ENCODE measurements at regions not wholly inside any gene's neighbourhood (a gene's known extent, or its start where the extent isn't known, plus 50 kb on each side); places are given as distances from the start of the nearest gene placed in this dataset.

DNA sequence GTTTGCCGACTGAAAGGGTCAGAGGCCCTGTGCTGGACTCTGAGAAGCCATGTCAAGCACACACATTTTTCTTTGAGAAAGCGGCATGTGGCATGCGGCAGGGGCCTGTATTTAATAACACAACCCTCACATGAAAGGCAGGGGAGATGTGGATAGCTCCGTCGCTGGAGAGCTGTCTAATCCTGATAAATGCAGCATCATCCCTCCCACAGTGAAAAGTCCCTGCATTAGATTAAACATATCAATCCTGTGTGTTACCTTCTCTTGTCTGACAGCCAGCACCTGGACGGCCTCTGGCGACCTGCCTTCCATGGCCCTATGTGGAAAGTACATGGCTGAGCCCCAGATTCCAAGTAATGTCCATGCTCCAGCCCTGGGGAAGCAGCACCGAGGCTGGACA lies 313.0 kb upstream of the AJAP1 start:
- WGBS, 2 donors (ENCODE audit: low coverage in 1 of 2), result no CpG with 5 or more reads among the region's 8 CpGs
- no peak for ATAC-seq
- no peaks in the 10 kb centered on the region for H3K4me1 ChIP-seq
- no peak overlapping the region for H3K27ac ChIP-seq
- no peak overlapping the region for H3K4me3 ChIP-seq
- peaks cover 14% of the 10 kb centered on the region for H3K27me3 ChIP-seq
- peaks cover 0 to 6% (median 0%) of the 10 kb centered on the region in 3 donors for H3K9me3 ChIP-seq
- H3K36me3 ChIP-seq, result no peaks in the 10 kb centered on the region
- TF ChIP-seq EP300 (IDR thresholded peaks at IDR 0.05) (no peak), POLR2A (IDR thresholded peaks at IDR 0.05) (no peak), POLR2AphosphoS5 (IDR thresholded peaks at IDR 0.05) (no peak)
- TF ChIP-seq, protein P1, sequence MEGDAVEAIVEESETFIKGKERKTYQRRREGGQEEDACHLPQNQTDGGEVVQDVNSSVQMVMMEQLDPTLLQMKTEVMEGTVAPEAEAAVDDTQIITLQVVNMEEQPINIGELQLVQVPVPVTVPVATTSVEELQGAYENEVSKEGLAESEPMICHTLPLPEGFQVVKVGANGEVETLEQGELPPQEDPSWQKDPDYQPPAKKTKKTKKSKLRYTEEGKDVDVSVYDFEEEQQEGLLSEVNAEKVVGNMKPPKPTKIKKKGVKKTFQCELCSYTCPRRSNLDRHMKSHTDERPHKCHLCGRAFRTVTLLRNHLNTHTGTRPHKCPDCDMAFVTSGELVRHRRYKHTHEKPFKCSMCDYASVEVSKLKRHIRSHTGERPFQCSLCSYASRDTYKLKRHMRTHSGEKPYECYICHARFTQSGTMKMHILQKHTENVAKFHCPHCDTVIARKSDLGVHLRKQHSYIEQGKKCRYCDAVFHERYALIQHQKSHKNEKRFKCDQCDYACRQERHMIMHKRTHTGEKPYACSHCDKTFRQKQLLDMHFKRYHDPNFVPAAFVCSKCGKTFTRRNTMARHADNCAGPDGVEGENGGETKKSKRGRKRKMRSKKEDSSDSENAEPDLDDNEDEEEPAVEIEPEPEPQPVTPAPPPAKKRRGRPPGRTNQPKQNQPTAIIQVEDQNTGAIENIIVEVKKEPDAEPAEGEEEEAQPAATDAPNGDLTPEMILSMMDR (IDR thresholded peaks at IDR 0.05), result no peak

DNA sequence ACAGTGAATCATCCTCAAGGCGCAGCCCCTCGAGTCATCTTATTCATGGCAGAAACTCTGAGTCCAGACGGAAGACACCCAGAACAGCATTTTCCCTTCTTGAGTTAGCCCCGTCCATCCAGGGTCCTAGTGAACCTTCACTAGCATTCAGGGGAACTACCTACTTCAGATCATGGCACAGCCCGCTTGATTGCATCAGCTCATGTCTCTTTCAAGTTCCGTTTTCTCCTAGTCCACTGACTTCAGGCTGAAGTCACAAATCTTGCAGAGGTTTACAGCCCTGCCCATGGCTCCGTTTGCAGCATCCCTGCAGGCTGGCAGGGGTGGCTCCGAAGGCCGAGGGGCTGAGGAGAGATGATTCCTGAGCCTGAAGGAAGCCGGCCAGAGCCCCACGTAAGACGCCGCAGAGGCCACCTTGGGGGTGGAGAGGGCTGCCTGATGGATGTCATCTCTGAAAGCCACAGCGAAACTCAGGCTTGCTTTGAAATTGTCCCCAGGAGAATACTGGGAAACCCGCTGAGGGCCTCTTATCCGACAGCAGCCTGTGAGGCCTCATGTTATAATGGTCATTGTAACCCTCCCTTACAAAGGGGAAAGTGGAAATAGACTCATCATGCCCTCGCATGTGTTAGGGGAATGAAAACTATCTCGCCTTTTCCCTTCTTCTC lies 310.2 kb upstream of the AJAP1 start:
- no peaks in the 10 kb centered on the region for H3K36me3 ChIP-seq

DNA sequence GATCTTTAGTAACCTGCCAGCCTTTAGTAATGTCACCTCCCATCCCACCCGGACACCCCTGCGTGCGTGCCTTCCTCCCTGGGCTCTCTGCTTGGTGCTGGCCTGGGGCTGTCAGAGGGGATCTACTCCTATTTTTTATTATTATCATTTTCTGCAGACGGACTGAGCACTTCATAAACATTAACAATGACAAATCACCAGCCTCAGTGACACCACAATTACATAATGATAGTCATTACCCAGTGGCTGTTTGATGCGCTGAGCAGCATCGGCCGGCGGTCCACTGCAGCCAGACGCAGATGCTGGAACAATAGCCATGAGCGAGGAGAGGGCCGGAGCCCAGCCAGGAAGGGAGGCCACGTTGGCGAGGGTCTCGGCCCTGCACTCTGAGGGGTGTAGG lies 309.3 kb upstream of the AJAP1 start:
- WGBS, 2 donors (ENCODE audit: low coverage in 1 of 2), result 83% methylated on average over 4 of the region's 14 CpGs; no CpG with 5 or more reads in 1 of the 2 donors
- no peak overlapping the region for H3K27ac ChIP-seq
- H3K36me3 ChIP-seq, result no peaks in the 10 kb centered on the region
- H3K4me3 ChIP-seq, result no peak overlapping the region
- H3K27me3 ChIP-seq, result peaks cover 11% of the 10 kb centered on the region
- ATAC-seq, result no peak
- TF ChIP-seq POLR2AphosphoS5 (IDR thresholded peaks at IDR 0.05) (no peak), POLR2A (IDR thresholded peaks at IDR 0.05) (no peak), EP300 (IDR thresholded peaks at IDR 0.05) (no peak)
- TF ChIP-seq, protein P1 (IDR thresholded peaks at IDR 0.05), result no peak
- no peaks in the 10 kb centered on the region for H3K4me1 ChIP-seq
- peaks cover 0 to 6% (median 0%) of the 10 kb centered on the region in 3 donors for H3K9me3 ChIP-seq

More for the DNA sequence above, 310.2 kb upstream of the AJAP1 start:
- Histone ChIP-seq H3K27me3 (peaks cover 14% of the 10 kb centered on the region), H3K9me3 (peaks cover 0 to 6% (median 0%) of the 10 kb centered on the region in 3 donors), H3K4me1 (no peaks in the 10 kb centered on the region), H3K27ac (no peak overlapping the region), H3K4me3 (no peak overlapping the region)
- no peak for TF ChIP-seq EP300 (IDR thresholded peaks at IDR 0.05)
- ATAC-seq, result no peak
- WGBS, 2 donors (ENCODE audit: low coverage in 1 of 2), result 71 to 73% methylated on average over 8 of the region's 18 CpGs

DNA sequence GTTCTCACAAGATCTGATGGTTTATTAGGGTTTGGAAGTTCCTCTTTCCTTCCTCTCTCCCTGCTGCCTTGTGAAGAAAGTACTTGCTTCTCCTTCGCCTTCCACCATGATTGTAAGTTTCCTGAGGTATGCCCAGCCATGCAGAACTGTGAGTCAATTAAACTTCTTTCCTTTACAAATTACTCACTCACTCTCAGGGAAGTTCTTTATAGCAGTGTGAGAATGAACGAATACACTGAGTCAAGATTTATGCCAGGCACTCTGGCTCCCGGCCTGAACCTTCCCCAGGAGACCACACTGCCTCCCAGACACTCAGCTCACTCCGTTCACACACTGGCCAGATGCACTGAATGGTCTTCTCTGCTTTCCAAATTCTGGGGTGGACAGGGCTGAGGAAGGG lies 308.3 kb upstream of the AJAP1 start:
- no peak for ATAC-seq
- H3K9me3 ChIP-seq, result no peaks in the 10 kb centered on the region
- TF ChIP-seq POLR2AphosphoS5 (IDR thresholded peaks at IDR 0.05), result no peak
- no peak for TF ChIP-seq POLR2A (IDR thresholded peaks at IDR 0.05)
- TF ChIP-seq EP300 (IDR thresholded peaks at IDR 0.05), result no peak
- TF ChIP-seq, protein P1 (IDR thresholded peaks at IDR 0.05), result no peak
- no peaks in the 10 kb centered on the region for H3K36me3 ChIP-seq
- no peaks in the 10 kb centered on the region for H3K4me1 ChIP-seq
- 63% methylated on average over 4 of the region's 4 CpGs; no CpG with 5 or more reads in 1 of the 2 donors for WGBS, 2 donors (ENCODE audit: low coverage in 1 of 2)
- no peak overlapping the region for H3K4me3 ChIP-seq
- H3K27me3 ChIP-seq, result peaks cover 5% of the 10 kb centered on the region
- H3K27ac ChIP-seq, result no peak overlapping the region

DNA sequence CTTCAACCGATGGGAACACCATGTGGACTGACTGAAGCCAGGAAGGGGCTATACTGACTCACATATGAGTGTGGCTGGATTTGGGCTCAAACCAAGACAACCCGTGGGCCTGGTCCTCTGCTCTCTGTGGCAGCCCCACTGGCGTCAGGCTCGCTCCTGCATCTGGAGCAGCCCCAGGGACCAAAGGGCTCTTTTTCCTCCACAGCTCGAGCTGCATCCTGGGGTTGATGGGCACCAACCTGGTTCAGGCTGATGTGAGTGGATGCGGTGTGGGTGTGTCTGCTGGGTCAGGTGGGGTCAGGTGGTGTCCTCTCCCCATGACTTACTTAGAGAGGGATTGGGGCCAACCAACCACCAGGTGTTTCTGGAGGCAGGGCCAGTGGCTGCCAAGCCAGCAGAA lies 303.0 kb upstream of the AJAP1 start:
- ATAC-seq, result no peak
- no peak for TF ChIP-seq POLR2A (IDR thresholded peaks at IDR 0.05)
- TF ChIP-seq, protein P1 (IDR thresholded peaks at IDR 0.05), result no peak
- TF ChIP-seq EP300 (IDR thresholded peaks at IDR 0.05), result no peak
- TF ChIP-seq POLR2AphosphoS5 (IDR thresholded peaks at IDR 0.05), result no peak
- WGBS, 2 donors (ENCODE audit: low coverage in 1 of 2), result 100% methylated on average over 1 of the region's 6 CpGs; no CpG with 5 or more reads in 1 of the 2 donors

More for the DNA sequence above, 303.0 kb upstream of the AJAP1 start:
- peaks cover 27% of the 10 kb centered on the region for H3K27me3 ChIP-seq
- H3K4me3 ChIP-seq, result no peak overlapping the region
- no peaks in the 10 kb centered on the region for H3K9me3 ChIP-seq
- H3K4me1 ChIP-seq, result no peaks in the 10 kb centered on the region
- H3K27ac ChIP-seq, result no peak overlapping the region
- H3K36me3 ChIP-seq, result no peaks in the 10 kb centered on the region
